GM18499 (cell line): ENCODE measurements at regions not wholly inside any gene's neighbourhood (a gene's known extent, or its start where the extent isn't known, plus 50 kb on each side); places are given as distances from the start of the nearest gene placed in this dataset.

Experiments
- ATAC-seq: cut with Tn5 transposase; IDR thresholded peaks from one replicate; pipeline ENCODE4 v1.9.1; 2021; ENCODE audit warnings: moderate number of reproducible peaks; ENCODE audit not compliant: insufficient read depth, unreplicated experiment

DNA sequence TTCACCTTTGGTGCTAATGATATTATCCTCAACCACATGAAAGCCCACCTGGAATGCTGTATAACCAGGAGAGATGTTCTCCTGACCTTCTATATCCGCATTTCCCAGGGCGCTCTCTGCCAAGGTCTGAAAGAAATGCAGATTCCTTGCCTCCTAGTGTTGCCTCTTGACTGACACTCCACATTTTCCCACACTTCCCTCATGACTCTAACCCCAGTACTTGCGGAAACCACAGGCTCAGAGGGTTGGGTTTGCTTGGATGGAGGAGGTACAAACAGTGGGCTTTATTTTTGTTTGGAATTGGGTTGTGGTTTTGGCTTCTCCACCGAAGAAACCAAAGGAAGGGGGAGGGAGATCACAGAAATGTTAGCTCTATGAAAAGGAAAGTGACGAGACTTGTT, 222.9 kb upstream of the CELF2 start:
- ATAC-seq = no peak

- no peak for ATAC-seq
Observed at GRCh38 chr10:10796061-10796773, 221.5 kb upstream of the CELF2 start.

- ATAC-seq = no peak
Observed at GRCh38 chr10:10796774-10797415, 220.8 kb upstream of the CELF2 start.

GRCh38 chr10:10797513-10797912, 220.2 kb upstream of the CELF2 start:
- ATAC-seq = no peak

DNA sequence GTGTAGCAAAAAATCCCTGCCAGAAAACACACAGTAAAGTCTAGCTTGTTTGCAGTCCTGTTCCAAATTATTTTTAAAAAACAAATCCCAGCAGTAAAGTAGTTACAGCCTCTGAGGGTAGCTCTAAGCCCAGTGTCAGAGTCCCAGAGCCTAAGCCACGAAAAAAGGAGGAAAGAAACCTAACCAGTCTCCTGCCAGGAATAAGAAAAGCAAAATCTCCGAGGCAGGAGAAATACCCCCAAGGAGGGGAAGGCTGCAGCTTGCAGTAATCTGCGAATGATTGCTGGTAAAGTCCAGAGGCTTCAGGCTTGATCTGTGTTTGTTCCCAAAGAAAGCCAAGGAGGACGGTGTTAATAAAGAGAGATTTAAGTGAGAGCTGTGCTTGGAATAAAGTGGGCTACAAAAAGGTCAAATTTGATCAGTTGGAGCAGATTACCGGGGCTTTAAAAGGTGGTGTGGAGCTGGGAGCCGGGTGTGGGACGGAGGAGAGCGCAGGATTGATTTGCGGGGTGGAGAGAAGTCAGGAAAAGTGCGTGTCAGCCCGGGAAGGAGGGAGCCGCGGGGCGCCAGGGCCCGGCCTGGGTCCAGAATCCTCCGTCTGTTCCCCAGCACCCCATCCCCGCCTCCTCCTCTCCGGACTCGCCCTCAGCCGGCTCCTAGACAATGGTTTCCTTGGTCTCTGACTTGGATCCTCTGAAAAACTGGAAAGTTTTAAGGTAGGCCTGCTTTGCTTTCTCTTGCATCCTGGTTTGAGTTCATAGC, 219.4 kb upstream of the CELF2 start:
- ATAC-seq = no peak

DNA sequence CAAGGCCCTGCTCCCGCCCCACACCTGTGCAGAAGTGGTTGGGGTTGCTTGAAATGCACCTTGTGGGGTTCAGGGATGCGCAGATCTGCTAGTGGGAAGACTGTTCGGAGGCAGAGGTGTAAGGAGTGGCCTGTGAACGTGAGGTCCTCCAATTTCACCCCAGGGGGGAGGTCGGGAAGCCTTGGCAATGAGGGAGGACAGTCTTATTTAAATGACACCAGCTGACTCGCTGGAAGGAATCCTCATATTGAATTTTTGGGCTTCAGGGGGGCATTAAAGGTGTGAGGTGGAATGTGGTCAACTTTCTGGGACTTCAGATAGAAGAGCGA, 218.8 kb upstream of the CELF2 start:
- ATAC-seq = no peak

- ATAC-seq = no peak
Observed at GRCh38 chr10:10800961-10801360, 216.7 kb upstream of the CELF2 start.

GRCh38 chr10:10803278-10803677, 214.4 kb upstream of the CELF2 start:
- ATAC-seq = no peak

- ATAC-seq = no peak
Observed at GRCh38 chr10:10804061-10804460, 213.6 kb upstream of the CELF2 start.

- no peak for ATAC-seq
Observed at GRCh38 chr10:10804998-10805740, 212.5 kb upstream of the CELF2 start.

DNA sequence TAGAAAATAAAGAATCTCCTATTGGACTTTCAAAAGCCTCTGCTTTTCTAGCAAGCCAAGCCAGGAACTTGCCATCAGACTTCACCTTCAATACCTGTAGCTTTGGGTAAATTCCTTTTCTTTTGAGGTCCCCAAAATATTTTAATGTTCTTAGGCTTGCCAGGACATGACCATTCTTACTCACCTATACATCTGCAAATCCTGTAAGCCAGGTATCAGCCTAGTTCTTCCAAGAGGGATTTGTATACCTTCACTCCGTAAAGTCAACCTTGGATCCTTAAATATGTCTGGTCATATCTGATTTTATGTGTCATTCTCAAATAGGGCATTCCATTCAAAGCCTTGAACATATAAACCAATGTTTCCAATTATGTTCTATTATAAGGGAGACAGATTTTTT, 210.6 kb upstream of the CELF2 start:
- no peak for ATAC-seq

DNA sequence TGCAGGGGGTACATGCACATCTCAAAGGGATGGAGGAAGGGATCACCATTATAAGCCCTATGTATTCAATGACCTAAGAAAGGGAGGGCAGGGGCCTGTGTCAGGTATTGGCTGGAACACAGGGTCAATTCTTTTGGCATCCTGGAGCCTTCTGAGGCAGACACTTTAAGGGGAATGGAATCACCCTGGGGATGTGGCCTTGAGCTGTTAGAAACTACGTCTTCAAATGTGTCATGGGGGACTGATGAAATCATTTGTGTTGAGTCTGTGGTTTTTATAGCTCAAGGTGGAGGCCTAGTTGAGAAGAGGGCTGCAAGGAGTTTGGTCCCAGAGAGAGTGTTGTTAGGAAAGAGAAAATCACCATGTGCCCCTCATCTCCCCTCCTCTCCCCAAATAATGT, 206.1 kb upstream of the CELF2 start:
- no peak for ATAC-seq

- ATAC-seq = no peak
Observed at GRCh38 chr10:10813656-10814055, 204.0 kb upstream of the CELF2 start.

GRCh38 chr10:10814069-10814468, 203.6 kb upstream of the CELF2 start:
- ATAC-seq = no peak

GRCh38 chr10:10816447-10816846, 201.2 kb upstream of the CELF2 start:
- no peak for ATAC-seq

DNA sequence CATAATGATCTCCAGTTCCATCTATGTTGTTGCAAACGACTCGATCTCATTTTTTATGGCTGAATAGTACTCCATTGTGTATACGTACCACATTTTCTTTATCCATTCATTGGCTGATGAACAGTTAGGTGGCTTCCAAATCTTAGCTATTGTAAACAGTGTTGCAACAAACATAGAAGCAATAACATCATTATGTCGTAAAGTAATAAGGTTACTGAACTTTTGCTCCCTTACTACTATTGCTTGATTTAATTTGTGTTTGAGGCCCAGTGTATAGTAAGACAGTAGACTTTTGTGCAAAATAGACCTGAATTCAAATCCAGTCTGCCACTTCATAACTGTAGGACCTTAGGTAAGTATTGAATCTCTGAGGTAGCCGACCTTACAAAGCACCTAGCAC, 200.1 kb upstream of the CELF2 start:
- ATAC-seq = no peak

- no peak for ATAC-seq
Observed at GRCh38 chr10:10818082-10818481, 199.6 kb upstream of the CELF2 start.

- no peak for ATAC-seq
Observed at GRCh38 chr10:10819206-10819856, 198.3 kb upstream of the CELF2 start.

DNA sequence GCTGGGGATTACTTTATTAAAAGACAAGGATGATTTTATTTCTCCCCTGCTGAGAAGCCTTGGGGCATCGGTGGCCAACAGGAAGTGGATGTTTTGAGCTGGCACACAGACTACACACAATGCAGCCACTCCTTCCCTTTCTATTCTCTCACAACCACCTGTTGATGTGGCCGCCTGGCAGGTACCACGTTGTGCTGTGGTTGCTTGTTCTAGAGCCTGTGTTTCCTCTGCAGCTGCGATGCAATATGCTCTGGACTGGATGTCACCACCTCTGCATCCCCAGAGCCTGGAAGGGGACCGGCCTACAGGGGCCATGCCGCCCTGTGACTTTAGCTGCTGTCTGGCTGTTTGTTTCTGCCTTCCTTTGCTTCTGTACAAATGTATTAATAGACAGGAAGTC, 195.7 kb upstream of the CELF2 start:
- no peak for ATAC-seq

DNA sequence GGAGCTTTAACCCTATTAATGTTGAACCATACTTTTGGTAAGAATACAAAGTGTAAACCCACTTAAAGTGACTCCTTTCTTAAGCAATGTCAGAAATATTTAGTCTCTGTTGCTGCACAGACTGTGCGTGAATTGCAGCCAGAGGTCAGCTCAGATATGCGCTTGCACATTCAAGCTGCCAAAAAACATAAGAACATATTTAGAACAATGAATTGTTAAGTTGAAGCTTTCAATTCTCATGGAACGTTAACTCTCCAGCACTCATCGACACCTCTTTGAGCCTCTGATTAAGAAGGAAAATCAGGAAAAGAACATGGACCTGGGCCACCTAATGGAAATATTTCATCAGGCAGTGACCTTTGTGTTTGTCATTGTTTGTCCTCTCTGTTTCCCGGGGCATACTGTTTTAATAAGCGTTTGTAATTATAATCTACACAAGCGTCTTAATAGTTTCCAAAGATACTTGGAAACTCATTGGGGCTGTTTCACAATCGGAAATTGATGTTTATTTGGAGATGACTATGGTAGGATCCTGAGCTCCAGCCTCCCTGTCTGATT, 193.0 kb upstream of the CELF2 start:
- no peak for ATAC-seq
